Choroid plexus epithelial cell (primary cell): ENCODE measurements at regions not wholly inside any gene's neighbourhood (a gene's known extent, or its start where the extent isn't known, plus 50 kb on each side); places are given as distances from the start of the nearest gene placed in this dataset.
"Not testable (repeated sequence)": the region's sequence is repeated elsewhere in the genome, so short reads cannot be mapped to it uniquely, and the experiment has no call there.

Source experiments
- DNase-seq: peaks from one replicate; pipeline ENCODE4 v3.0.0-alpha.2; 2010; ENCODE audit warnings: low read depth
- H3K4me3 ChIP-seq: 2 replicates; pipeline ENCODE4 v1.5.1; 2011; ENCODE audit warnings: low read depth, mild to moderate bottlenecking, control low read depth, low read length, moderate library complexity
- TF ChIP-seq, protein P1 (sequence below): conservative IDR thresholded peaks from 2 replicates; pipeline ENCODE4 v1.5.1; 2011; ENCODE audit warnings: low read depth, mild to moderate bottlenecking, control low read depth, inconsistent platforms, low read length, moderate library complexity

DNA sequence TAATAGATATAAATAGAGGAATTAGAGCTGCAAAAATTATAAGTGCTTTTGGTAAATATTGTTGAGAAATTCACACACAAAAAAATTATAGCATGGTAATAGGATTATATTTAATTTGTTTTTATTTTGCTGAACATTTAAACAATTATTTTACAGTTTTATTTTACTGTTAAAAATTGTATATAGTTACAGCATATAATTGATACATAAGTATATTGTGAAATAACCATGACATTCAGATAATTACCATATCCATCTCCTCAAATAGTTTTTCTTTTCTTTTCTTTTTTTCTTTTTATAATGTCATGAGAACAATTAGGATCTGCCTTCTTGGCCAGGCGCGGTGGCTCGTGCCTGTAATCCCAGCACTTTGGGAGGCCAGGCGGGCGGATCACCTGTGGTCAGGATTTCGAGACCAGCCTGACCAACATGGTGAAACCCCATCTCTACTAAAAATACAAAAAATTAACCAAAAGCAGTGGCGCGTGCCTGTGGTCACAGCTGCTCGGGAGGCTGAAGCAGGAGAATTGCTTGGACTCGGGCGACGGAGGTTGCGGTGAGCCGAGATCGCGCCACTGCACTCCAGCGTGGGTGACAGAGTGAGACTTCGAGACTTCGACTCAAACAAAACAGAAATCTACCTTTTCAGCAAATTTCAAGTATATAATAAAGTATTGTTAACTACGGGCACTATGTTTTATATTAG is 654.2 kb downstream of the TENT5A start:
- no peak for DNase-seq
- no peak overlapping the region for H3K4me3 ChIP-seq
- TF ChIP-seq, protein P1, sequence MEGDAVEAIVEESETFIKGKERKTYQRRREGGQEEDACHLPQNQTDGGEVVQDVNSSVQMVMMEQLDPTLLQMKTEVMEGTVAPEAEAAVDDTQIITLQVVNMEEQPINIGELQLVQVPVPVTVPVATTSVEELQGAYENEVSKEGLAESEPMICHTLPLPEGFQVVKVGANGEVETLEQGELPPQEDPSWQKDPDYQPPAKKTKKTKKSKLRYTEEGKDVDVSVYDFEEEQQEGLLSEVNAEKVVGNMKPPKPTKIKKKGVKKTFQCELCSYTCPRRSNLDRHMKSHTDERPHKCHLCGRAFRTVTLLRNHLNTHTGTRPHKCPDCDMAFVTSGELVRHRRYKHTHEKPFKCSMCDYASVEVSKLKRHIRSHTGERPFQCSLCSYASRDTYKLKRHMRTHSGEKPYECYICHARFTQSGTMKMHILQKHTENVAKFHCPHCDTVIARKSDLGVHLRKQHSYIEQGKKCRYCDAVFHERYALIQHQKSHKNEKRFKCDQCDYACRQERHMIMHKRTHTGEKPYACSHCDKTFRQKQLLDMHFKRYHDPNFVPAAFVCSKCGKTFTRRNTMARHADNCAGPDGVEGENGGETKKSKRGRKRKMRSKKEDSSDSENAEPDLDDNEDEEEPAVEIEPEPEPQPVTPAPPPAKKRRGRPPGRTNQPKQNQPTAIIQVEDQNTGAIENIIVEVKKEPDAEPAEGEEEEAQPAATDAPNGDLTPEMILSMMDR, result no peak

DNA sequence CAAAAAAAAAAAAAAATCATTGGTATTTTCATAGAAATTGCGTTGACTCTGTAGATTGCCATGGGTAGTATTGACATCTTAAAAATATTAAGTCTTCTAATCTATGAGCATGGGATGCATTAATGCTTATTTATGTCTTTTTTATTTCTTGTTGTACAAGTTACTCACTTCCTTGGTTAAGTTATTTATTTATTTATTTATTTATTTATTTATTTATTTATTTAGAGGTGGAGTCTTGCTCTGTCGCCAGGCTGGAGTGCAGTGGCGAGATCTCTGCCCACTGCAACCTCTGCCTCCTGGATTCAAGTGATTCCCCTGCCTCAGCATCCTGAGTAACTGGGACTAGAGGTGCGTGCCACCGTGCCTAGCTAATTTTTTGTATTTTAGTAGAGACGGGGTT is 656.0 kb downstream of the TENT5A start:
- DNase-seq, H3K4me3 ChIP-seq: not testable (repeated sequence)

DNA sequence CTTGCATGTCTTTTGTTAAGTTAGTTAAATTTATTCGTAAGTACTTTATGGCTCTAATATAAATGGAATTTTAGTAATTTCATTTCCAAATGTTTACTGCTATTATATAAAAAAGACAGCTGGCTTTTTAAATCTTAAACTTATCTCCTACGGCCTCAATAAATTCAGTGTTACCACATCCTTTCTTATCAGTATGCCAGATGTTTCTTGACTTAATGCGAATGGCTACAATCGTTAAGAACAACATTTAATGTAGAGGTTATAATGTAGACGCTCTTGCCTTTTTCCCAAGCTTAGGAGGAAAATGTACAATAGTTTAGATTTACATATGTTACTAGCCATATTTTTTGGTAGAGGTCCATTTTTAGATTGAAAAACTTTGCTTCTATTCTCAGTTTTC is 659.4 kb downstream of the TENT5A start:
- H3K4me3 ChIP-seq, result no peak overlapping the region
- no peak for DNase-seq
- TF ChIP-seq, protein P1, result no peak

DNA sequence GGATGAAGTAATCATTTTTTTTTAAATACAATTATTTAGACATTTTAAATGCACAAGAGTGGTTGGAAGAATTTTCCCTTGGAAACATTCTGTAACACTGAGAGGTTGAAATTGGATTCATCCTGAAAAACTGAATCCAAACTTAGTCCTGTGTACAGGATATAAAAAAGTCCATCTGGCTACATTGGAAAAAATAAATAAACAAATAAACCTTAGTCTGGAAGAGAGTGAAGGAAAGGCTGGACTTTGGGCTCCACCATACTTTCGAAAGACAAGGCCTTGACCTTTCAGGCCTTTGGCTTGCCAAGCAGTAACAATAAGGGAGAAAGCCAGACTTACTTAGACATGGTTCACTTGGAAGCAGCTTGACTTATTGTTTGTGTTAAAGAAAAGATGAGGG is 664.3 kb downstream of the TENT5A start:
- no peak for DNase-seq
- TF ChIP-seq, protein P1, result no peak

DNA sequence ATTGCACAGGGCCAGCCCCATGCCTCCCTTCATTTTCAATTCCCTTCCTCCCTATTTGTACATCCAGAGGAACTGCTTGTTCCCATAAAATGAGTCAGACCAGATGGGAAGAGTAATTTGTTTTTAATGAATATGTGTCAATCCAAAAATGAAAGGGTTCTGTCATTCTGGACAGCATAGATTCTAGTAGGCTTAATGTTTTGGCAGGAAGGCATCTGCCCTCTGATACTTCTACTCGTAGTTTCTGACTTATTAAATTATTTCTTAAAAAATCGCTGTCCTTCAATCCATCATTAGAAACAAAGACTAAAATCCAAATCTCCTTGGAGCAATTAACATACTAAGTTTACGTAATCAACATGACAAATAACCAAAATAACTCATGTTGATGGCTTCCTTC is 665.5 kb downstream of the TENT5A start:
- TF ChIP-seq, protein P1, result no peak
- DNase-seq, result no peak
- no peak overlapping the region for H3K4me3 ChIP-seq

More for the DNA sequence above, 664.3 kb downstream of the TENT5A start:
- H3K4me3 ChIP-seq, result no peak overlapping the region

DNA sequence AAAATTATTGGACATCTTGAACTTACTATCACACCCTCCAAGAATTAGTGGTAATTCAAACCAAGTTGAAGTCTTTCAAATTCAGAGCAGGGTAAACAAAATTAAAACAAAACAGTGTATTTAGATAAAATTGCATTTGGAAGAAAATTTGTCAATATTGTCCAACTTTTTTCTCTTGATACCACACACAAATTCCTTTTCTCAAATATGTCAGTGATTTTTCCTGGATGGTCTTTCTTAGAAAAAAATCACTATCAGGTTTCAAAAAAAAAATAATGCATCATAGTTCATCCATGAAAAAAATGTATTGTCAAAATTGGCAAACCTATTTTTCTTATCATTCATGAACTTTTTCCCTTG is 667.1 kb downstream of the TENT5A start:
- TF ChIP-seq, protein P1, result no peak

DNA sequence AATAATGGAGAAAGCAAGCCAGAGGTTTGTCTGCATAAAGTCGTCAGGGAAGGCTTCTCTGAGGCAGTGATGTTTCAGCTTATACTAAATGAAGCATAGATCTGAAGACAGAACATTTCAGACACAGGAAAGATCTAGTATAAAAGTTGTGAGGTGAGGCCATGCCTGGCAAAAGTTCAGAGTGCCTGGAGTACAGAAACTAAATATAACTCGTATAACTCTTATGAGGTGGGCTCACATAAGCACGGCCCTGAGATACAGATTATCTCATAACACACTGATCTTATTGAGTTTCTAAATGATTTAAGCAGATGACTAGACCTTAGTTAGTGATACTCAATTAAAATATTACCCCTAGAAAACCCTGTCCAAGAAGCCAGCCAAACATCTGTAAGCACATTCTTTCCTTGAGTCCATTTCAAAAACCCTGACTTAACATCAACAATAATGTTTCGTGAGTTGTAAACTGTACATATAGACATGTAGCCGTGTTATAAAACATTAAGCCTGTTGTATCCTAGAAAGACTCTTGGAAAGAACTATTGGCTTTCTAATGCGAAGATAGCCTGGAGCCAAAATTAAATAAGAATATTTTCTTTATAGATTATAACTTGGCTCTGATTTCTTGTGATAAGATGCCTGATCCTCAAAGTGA is 667.6 kb downstream of the TENT5A start:
- no peak for DNase-seq
- TF ChIP-seq, protein P1, result no peak

More for the DNA sequence above, 667.1 kb downstream of the TENT5A start:
- no peak for DNase-seq
- no peak overlapping the region for H3K4me3 ChIP-seq

More for the DNA sequence above, 667.6 kb downstream of the TENT5A start:
- H3K4me3 ChIP-seq, result no peak overlapping the region
